Esophagus muscularis mucosa (tissue), 3 donors: ENCODE measurements at regions not wholly inside any gene's neighbourhood (a gene's known extent, or its start where the extent isn't known, plus 50 kb on each side); places are given as distances from the start of the nearest gene placed in this dataset.

Source experiments
- POLR2A ChIP-seq: fragments of 450-650 bp; IDR thresholded peaks from one replicate; pipeline ENCODE4 v1.6.1; 2017; ENCODE audit warnings: antibody characterized with exemption, moderate library complexity, mild to moderate bottlenecking, low read depth
- POLR2AphosphoS5 ChIP-seq, 2 donors: sonication (generic); formaldehyde crosslinking; IDR thresholded peaks; one replicate each; pipeline ENCODE4 v1.6.1; 2017; ENCODE audit warnings: antibody characterized with exemption in 2 of 2
- TF ChIP-seq, protein P1 (sequence below), 3 experiments: fragments of 200-600 bp in 2 of 3; fragments of 450-650 bp in 1 of 3; sonication (generic) in 2 of 3; IDR thresholded peaks; one replicate each; pipeline ENCODE4 v1.5.1; 2017 to 2019; ENCODE audit warnings: antibody characterized with exemption in 3 of 3, mild to moderate bottlenecking in 2 of 3, moderate library complexity in 1 of 3

DNA sequence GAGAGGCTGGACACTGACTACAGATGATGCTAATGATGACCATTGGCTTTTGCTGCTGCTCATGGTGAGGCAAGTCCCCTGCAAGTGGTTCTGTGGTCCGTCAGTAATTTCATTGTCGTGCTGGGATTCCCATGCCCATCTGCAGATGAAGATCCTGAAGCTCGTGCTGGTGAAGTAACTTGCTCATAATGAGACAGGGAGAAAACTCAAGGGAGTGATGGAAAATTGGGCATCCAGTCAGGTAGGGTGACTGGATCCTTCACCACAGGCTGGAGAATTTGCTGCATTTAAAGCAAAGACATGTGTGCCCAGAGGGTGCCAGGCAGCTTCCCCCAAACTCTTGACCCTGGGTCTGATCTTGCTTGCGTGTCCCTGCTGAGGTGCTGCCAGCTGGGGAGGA is 125.6 kb downstream of the TSN start:
- no peak for TF ChIP-seq POLR2A
- TF ChIP-seq, protein P1, sequence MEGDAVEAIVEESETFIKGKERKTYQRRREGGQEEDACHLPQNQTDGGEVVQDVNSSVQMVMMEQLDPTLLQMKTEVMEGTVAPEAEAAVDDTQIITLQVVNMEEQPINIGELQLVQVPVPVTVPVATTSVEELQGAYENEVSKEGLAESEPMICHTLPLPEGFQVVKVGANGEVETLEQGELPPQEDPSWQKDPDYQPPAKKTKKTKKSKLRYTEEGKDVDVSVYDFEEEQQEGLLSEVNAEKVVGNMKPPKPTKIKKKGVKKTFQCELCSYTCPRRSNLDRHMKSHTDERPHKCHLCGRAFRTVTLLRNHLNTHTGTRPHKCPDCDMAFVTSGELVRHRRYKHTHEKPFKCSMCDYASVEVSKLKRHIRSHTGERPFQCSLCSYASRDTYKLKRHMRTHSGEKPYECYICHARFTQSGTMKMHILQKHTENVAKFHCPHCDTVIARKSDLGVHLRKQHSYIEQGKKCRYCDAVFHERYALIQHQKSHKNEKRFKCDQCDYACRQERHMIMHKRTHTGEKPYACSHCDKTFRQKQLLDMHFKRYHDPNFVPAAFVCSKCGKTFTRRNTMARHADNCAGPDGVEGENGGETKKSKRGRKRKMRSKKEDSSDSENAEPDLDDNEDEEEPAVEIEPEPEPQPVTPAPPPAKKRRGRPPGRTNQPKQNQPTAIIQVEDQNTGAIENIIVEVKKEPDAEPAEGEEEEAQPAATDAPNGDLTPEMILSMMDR (IDR thresholded peaks at IDR 0.05), result no peak
- no peak for TF ChIP-seq POLR2AphosphoS5 (IDR thresholded peaks at IDR 0.05)
